Prostate gland (tissue), 2 donors: ENCODE measurements at regions not wholly inside any gene's neighbourhood (a gene's known extent, or its start where the extent isn't known, plus 50 kb on each side); places are given as distances from the start of the nearest gene placed in this dataset.
"Not testable (repeated sequence)": the region's sequence is repeated elsewhere in the genome, so short reads cannot be mapped to it uniquely, and the experiment has no call there.

ENCODE experiments used
- DNase-seq: peaks from one replicate; pipeline ENCODE4 v3.0.0-alpha.2; 2019; ENCODE audit warnings: low spot score
- H3K27ac ChIP-seq, 2 donors: fragments of 200-600 bp; sonication (generic); 2 replicates each; pipeline ENCODE4 v1.5.1; 2017 to 2019
- H3K27me3 ChIP-seq: fragments of 200-600 bp; sonication (generic); replicated peaks from 2 replicates; pipeline ENCODE4 v1.5.1; 2019; ENCODE audit not compliant: insufficient read depth
- H3K36me3 ChIP-seq, 2 donors: fragments of 200-600 bp; sonication (generic); 1 replicate in 1 of 2; 2 replicates in 1 of 2; pipeline versions ENCODE4 v1.5.1 to v1.8.1; 2017 to 2019
- H3K4me1 ChIP-seq: fragments of 200-600 bp; sonication (generic); replicated peaks from 2 replicates; pipeline ENCODE4 v1.5.1; 2019
- H3K4me3 ChIP-seq, 2 donors: fragments of 200-600 bp; sonication (generic); 2 replicates each; pipeline ENCODE4 v1.5.1; 2017 to 2019
- H3K9me3 ChIP-seq: fragments of 200-600 bp; sonication (generic); 2 replicates; pipeline ENCODE4 v1.5.1; 2017
- WGBS: methylation state at CpG from one replicate; pipeline ENCODE4 v1.1.5; 2018; 5-methylcytosine and 5-hydroxymethylcytosine counted together
- intact Hi-C: fragments of 100-400 bp; cut with DNase I; formaldehyde crosslinking; loops from one replicate; pipeline ENCODE4 v1.14.2; 2022
- small RNA-seq, 2 donors: library from RNA; depleted of rRNA; stranded (forward); fragments of <200 nt; gene quantifications; one replicate each; pipeline ENCODE3, GENCODE V24; 2016

DNA sequence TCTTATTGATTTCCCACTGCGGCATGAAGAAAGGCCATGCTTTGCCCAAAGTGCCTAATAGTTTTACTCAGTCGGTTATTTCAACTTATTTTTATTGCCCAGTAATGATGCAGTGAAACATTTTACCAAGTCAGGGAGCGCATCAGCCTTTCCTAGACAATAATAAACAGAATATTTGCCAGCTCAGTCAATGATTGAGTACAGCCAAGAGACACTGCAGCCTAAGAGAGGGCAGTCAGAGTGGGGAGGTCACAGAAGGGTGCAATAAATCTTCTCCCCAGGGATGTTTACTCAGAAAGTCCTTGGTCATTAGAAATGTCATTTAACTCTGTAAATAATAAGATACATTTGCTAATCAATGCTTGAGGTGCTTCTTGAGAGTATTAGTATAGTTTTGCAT is 271.0 kb downstream of the SPATA31A7 start:
- WGBS = no CpG with 5 or more reads among the region's 3 CpGs
- H3K27me3 ChIP-seq, H3K4me3 ChIP-seq, H3K4me1 ChIP-seq, H3K27ac ChIP-seq, intact Hi-C loops, H3K36me3 ChIP-seq, DNase-seq, H3K9me3 ChIP-seq: not testable (repeated sequence)

Small RNAs in the stretch of these regions (small RNA-seq; reads per million reads assigned to genes)
- 0 reads per million in 2 donors for gene RN7SL462P
